ENCODE measurements at regions not wholly inside any gene's neighbourhood (a gene's known extent, or its start where the extent isn't known, plus 50 kb on each side); places are given as distances from the start of the nearest gene placed in this dataset.

GRCh38 chr5:82807021-82807420 lies 270.2 kb downstream of the TMEM167A start:
- TF ChIP-seq CTCF (IDR thresholded peaks at IDR 0.05; ENCODE audit: insufficient read depth, low read depth, low read length) = no peak
- TF ChIP-seq EZH2 (IDR thresholded peaks at IDR 0.05; ENCODE audit: insufficient read depth, low read length) = no peak
